Muscle of leg (tissue), 3 donors: ENCODE measurements at regions not wholly inside any gene's neighbourhood (a gene's known extent, or its start where the extent isn't known, plus 50 kb on each side); places are given as distances from the start of the nearest gene placed in this dataset.

ENCODE experiments used
- DNase-seq: peaks from one replicate; pipeline ENCODE4 v3.0.0; 2013
- H3K27ac ChIP-seq: one replicate; pipeline ENCODE4 v1.5.1; 2013; ENCODE audit warnings: mild to moderate bottlenecking, low read length, control low read depth
- H3K27me3 ChIP-seq: one replicate; pipeline ENCODE4 v1.6.1; 2013; ENCODE audit warnings: low read length; ENCODE audit not compliant: control insufficient read depth, insufficient read depth
- H3K36me3 ChIP-seq: one replicate; pipeline ENCODE4 v1.6.1; 2013; ENCODE audit warnings: low read length; ENCODE audit not compliant: control insufficient read depth, insufficient read depth
- H3K4me1 ChIP-seq: one replicate; pipeline ENCODE4 v1.6.1; 2013; ENCODE audit warnings: low read length; ENCODE audit not compliant: control insufficient read depth, insufficient read depth
- H3K4me3 ChIP-seq: one replicate; pipeline ENCODE4 v1.5.1; 2013; ENCODE audit warnings: low read length, control low read depth
- H3K9me3 ChIP-seq: replicated peaks from 2 replicates; pipeline ENCODE4 v1.6.1; 2013; ENCODE audit warnings: low read depth, low read length; ENCODE audit not compliant: control insufficient read depth
- WGBS: methylation state at CpG from one replicate; pipeline ENCODE4 v1.1.5; 2013; ENCODE audit warnings: missing lambda C conversion rate; ENCODE audit not compliant: insufficient coverage; 5-methylcytosine and 5-hydroxymethylcytosine counted together

DNA sequence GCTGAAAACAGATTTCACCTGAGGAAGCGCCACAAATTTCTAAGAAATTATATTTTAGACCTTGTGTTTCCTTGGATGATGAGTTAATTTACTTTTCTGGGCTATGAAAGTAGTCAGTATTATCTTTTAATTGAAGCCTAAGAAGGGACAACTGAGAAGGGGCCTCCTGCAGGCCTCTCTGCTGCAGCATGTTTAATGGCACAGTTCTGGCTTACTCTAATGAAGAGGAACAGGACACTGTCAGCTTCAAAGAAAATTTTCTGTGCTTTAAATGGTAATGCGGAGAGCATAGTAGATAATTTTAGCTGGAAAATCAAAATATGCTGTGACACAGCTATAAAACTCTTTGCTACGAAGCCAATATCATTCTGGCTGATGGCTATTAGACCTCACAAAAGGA, 167.4 kb downstream of the HDGFL1 start:
- no peak for DNase-seq
- Histone ChIP-seq H3K36me3 (no peaks in the 10 kb centered on the region), H3K9me3 (no peaks in the 10 kb centered on the region), H3K4me1 (peaks cover 6% of the 10 kb centered on the region), H3K27ac (no peak overlapping the region), H3K27me3 (no peaks in the 10 kb centered on the region), H3K4me3 (no peak overlapping the region)
- WGBS, result 80% methylated on average over 2 of the region's 3 CpGs

DNA sequence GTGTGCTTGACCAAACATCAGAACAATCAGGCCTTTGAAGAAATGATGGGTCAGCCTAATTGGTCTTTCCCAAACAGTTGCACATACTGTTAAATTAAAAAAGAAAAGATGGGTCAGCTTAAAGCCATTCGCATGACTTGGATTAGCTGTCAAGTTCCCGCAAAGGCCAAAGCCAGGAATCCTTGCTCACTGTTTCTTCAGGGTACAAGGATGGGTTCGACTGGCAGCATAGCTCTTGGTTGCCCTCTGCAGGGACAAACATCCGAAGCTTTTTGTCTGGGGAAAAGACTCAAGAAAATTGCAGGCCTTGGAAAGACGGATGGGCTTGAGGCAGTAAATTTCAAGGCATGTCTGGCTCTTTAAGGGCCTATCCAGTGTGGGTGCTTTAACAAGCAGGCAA, 168.0 kb downstream of the HDGFL1 start:
- peak; percentile 61 for DNase-seq
- WGBS, result 46% methylated on average over 5 of the region's 5 CpGs

DNA sequence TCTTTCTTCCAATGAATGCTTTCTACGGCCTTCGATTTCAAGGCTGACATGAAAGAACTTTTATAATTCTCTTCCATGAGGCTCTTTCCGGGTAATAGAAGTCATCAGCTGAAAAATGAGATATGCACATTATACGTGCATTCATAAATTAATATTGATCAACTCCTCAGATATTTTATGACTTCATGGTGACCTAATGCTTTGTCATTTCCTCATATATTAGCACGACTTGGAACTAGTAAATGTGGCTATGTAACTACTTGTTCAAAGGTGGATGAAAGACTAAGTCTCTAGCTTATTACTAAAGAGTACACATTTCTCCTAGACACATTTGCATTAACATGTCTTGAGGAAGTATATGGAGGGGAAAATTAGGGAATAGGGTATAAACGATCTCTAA, 168.8 kb downstream of the HDGFL1 start:
- Histone ChIP-seq H3K4me3 (no peak overlapping the region), H3K9me3 (no peaks in the 10 kb centered on the region), H3K27ac (no peak overlapping the region), H3K27me3 (no peaks in the 10 kb centered on the region), H3K4me1 (peaks cover 6% of the 10 kb centered on the region), H3K36me3 (no peaks in the 10 kb centered on the region)
- DNase-seq, result no peak
- whole genome bisulfite sequencing, result no CpG with 5 or more reads among the region's 6 CpGs

More for the DNA sequence above, 168.0 kb downstream of the HDGFL1 start:
- Histone ChIP-seq H3K9me3 (no peaks in the 10 kb centered on the region), H3K4me3 (no peak overlapping the region), H3K27ac (no peak overlapping the region), H3K4me1 (peaks cover 6% of the 10 kb centered on the region), H3K36me3 (no peaks in the 10 kb centered on the region), H3K27me3 (no peaks in the 10 kb centered on the region)

DNA sequence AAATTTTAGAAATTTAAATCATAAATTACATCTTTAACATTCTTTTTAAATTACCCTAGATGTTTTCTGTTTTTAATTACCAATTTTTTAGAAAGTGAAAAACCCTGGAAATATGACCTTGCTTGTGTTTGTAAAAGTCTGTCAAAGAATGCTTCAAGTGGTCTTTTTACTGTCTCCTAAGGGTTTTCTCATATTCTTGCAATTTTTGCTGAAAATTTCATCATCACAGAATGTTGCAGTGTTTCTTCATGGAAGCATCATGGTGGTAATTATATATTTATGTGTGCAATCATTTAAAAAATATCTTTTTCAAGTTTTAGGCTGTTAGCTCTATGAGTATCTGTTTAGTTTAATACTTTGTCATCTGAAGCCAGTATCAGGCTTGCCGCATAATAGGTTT, 178.2 kb downstream of the HDGFL1 start:
- no peak for DNase-seq
- Histone ChIP-seq H3K4me3 (no peak overlapping the region), H3K4me1 (no peaks in the 10 kb centered on the region), H3K27me3 (no peaks in the 10 kb centered on the region), H3K9me3 (no peaks in the 10 kb centered on the region), H3K36me3 (no peaks in the 10 kb centered on the region), H3K27ac (no peak overlapping the region)
- WGBS, result no CpG with 5 or more reads among the region's 1 CpG

DNA sequence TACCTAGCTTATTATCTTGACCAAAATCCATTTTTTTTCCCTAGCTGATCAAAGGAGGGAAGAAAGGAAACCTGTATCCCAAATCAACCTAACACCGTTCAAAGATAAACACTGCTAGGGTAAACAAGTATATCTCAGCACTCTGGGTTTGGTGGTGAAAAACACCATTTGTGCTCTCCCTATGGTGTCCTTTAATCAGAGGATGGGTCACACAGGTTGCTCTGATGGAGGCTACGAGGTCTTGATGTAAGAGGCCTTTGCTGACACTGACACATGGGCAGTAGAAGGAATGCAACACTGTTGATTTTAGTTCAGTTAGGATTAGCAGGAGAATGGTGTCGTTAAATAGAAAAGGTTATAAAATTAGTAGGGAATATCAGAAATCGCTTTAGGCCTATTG, 179.3 kb downstream of the HDGFL1 start:
- H3K4me3 ChIP-seq, result no peak overlapping the region
- no peak overlapping the region for H3K27ac ChIP-seq
- H3K9me3 ChIP-seq, result no peaks in the 10 kb centered on the region
- DNase-seq, result no peak
- H3K36me3 ChIP-seq, result no peaks in the 10 kb centered on the region
- H3K4me1 ChIP-seq, result no peaks in the 10 kb centered on the region
- WGBS, result 70% methylated on average over 1 of the region's 4 CpGs
- H3K27me3 ChIP-seq, result no peaks in the 10 kb centered on the region

DNA sequence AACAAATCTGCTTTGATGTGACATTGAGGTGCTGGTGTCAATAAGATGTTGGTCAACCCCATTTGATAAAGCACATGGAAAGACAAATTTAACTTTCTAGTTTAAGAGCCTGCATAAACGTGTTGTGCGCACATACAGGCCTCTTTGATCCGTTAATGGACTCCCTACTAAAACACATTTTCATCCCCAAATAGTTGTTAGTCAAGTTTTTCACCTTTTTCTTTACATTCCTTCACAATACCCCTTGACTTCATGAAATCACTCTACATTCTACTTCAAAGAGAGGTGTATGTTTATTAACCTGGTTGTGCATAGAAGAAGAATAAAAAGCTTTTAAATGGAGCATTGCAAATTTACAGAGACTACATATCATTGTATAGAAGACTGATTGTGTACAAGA, 180.3 kb downstream of the HDGFL1 start:
- no peaks in the 10 kb centered on the region for H3K4me1 ChIP-seq
- no peaks in the 10 kb centered on the region for H3K36me3 ChIP-seq
- WGBS, result 83% methylated on average over 2 of the region's 3 CpGs
- no peak for DNase-seq
- no peak overlapping the region for H3K4me3 ChIP-seq
- H3K9me3 ChIP-seq, result no peaks in the 10 kb centered on the region
- H3K27me3 ChIP-seq, result no peaks in the 10 kb centered on the region
- H3K27ac ChIP-seq, result no peak overlapping the region

DNA sequence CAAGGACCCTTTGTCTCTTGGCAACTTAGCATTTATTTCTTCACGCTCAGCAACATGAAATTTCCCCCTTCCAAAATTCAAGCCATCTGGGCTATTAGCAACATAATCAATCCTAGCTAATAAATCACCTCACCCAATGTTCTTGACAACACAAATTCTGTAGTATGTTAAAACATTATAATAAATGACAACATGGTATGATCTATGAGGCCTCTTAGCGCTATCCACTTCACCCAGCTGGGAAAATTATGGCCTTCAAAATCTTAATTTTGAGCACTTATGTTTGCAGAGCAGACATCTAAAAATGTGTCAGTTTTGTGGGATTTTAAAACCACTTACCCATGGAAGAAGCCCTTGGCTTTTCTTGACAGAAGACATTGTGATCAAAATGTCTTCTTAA, 181.9 kb downstream of the HDGFL1 start:
- no peak for DNase-seq
- H3K4me3 ChIP-seq, result no peak overlapping the region
- H3K27ac ChIP-seq, result no peak overlapping the region
- no CpG with 5 or more reads among the region's 2 CpGs for WGBS
- no peaks in the 10 kb centered on the region for H3K9me3 ChIP-seq
- H3K36me3 ChIP-seq, result no peaks in the 10 kb centered on the region
- H3K4me1 ChIP-seq, result no peaks in the 10 kb centered on the region
- no peaks in the 10 kb centered on the region for H3K27me3 ChIP-seq

DNA sequence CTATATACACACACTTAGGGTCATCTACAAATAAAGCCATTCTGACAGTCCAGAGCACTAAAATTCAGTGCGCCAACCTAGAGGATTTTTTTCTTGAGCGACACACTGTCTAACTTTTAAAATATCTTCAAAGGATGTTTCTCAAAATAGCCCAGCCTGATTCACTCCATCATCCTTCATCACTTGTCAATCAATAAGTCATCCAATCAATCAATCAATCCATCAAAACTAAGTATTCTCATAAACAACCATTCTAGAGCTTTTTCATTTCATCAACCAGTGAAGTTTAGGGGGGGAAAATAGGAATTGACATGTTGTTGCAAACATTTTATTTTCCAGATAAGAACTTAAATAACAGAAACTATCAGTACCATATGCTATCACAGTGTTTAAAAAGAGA, 183.2 kb downstream of the HDGFL1 start:
- WGBS, result 90% methylated on average over 2 of the region's 2 CpGs
- H3K27ac ChIP-seq, result no peak overlapping the region
- no peaks in the 10 kb centered on the region for H3K36me3 ChIP-seq
- H3K9me3 ChIP-seq, result no peaks in the 10 kb centered on the region
- H3K4me3 ChIP-seq, result no peak overlapping the region
- no peaks in the 10 kb centered on the region for H3K4me1 ChIP-seq
- H3K27me3 ChIP-seq, result no peaks in the 10 kb centered on the region
- DNase-seq, result no peak

DNA sequence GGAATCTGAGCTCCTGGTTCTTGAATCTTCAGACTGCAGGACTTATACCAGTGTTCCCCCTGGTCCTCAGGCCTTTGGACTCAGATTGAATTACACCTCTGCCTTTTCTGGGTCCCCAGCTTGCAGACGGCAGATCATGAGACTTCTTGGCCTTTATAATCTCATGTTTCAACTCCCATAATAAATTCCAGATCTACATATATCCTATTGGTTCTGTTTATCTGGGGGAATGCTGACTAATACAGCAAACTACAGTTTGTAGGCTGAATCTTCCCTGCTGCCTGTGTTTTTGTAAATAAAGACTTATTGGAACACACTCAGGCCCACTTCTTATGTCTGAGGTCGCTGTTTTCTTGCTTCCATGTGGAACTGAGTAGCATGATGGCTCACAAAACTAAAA, 184.7 kb downstream of the HDGFL1 start:
- Histone ChIP-seq H3K9me3 (no peaks in the 10 kb centered on the region), H3K27ac (no peak overlapping the region), H3K4me1 (no peaks in the 10 kb centered on the region), H3K27me3 (no peaks in the 10 kb centered on the region), H3K4me3 (no peak overlapping the region), H3K36me3 (no peaks in the 10 kb centered on the region)
- DNase-seq, result no peak
- WGBS, result no CpG with 5 or more reads among the region's 2 CpGs

DNA sequence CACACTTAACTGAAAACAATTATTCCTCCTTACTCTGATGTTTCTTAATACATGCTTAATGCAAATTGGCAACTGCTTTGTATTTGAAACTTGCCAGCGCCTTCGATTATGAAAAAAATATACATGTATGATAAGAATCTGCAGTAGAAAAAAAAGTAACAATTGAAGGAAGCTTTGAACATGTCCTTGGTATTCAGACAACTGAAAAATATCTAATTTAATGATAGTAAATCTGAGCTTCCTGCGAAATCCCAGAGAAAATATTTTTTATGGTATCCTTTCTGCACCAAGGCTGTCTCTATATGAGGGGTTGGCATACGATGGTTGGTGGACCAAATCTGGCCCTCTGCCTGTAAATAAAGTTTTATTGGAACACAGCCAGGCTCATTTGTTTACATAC, 186.2 kb downstream of the HDGFL1 start:
- no CpG with 5 or more reads among the region's 4 CpGs for WGBS
- no peak overlapping the region for H3K4me3 ChIP-seq
- H3K36me3 ChIP-seq, result no peaks in the 10 kb centered on the region
- H3K4me1 ChIP-seq, result no peaks in the 10 kb centered on the region
- H3K9me3 ChIP-seq, result no peaks in the 10 kb centered on the region
- H3K27me3 ChIP-seq, result no peaks in the 10 kb centered on the region
- no peak for DNase-seq
- H3K27ac ChIP-seq, result no peak overlapping the region

DNA sequence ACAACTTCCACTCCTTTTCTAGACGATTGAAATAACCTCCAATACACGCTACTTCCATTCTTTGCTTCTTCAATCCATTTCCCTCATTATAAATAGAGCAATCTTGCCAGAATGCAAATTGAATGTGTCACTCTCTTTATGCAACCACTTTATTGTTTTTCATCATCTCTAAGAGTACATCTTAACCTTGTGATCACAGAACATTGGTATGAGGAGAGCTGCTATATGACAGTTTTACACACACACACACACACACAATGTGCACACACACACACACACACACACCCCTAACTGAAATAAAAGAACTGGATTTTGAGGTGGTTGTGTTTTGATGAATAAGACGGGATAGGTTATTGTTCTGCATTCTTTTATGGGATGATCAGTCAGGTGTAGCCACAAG, 187.0 kb downstream of the HDGFL1 start:
- Histone ChIP-seq H3K4me3 (no peak overlapping the region), H3K4me1 (no peaks in the 10 kb centered on the region), H3K9me3 (no peaks in the 10 kb centered on the region), H3K27ac (no peak overlapping the region), H3K27me3 (no peaks in the 10 kb centered on the region), H3K36me3 (no peaks in the 10 kb centered on the region)
- 82% methylated on average over 2 of the region's 3 CpGs for WGBS
- DNase-seq, result no peak
